ENCODE measurements at regions not wholly inside any gene's neighbourhood (a gene's known extent, or its start where the extent isn't known, plus 50 kb on each side); places are given as distances from the start of the nearest gene placed in this dataset.

DNA sequence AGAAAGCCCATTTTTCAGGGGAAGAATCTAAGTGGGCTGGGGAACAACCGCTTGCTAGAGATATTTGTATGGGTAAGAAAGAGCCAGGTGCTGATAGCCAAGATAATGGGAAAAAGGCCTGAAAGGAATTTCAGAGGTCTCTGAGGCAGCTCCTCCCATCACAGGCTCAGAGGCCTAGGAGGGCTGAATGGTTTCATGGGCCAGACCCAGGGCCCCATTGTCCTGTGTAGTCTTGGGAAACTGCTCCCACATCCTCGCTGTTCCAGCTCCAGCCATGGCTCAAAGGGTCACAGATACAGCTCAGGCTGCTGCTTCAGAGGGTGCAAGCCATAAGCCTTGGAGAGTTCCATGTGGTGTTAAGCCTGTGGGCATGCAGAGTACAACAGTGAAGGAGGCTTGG lies 73.2 kb upstream of the ARHGAP20 start:
- DNase-seq (ENCODE audit: low spot score) = no peak
- intact Hi-C loops (cut with DNase I) = no loop called here

DNA sequence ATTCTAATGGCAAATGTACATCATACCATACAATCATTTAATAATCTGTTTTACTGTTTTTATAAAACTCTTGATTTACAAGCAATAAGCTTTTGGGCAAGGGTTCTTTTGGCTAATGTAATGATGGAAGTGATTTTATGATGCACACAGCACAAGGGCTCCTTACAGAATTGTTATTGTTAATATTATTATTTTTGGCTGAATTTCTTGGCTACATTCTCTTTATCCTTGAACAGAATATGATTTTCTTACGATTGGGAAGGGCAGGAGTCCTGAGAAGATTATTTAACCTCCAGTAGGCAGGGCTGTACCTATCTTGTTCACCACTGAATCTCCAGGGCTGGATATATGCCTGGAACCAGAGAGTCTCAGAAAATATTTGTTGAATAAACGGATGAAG lies 70.4 kb upstream of the ARHGAP20 start:
- no peak for DNase-seq (ENCODE audit: low spot score)
- intact Hi-C loops (cut with DNase I) = no loop called here

DNA sequence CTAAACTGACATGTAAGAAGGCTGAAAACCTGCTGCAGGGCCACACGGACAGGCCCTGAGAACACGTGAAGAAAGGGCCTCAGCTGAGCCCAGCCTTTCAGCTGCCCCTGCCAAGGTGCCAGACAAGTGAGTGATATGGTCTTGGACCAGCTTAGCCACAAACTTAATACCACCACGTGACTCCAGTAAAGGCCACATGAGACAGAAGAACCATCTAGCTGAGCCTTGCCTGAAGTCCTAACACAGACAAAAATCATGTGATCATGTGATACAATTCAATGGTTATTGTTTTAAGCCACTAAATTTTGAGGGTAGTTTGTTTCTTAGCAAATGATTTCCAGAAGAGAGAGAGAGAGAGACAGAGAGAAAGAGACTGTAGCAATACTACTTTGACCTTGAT lies 66.9 kb upstream of the ARHGAP20 start:
- intact Hi-C loops (cut with DNase I) = no loop called here
- no peak for DNase-seq (ENCODE audit: low spot score)

DNA sequence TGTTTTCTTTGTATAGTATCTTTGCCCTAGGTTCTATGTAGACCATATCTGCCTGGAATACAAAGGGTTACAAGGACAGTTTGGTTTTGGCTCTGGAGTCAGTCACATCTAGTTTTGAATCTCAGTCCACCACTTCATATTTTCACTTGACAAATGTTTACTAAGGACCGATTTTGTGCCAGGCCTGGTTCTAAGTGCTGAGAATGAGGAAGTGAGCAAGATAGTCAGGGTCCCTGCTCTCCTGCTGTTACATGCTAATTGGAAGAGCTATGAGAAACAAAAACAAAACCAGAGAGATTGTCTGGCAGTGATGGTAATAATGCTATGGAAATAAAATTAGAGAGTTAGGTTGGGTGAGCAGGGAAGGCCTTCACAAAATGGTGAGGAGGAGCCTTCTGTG lies 66.1 kb upstream of the ARHGAP20 start:
- DNase-seq (ENCODE audit: low spot score) = no peak
- intact Hi-C loops (cut with DNase I) = no loop called here

DNA sequence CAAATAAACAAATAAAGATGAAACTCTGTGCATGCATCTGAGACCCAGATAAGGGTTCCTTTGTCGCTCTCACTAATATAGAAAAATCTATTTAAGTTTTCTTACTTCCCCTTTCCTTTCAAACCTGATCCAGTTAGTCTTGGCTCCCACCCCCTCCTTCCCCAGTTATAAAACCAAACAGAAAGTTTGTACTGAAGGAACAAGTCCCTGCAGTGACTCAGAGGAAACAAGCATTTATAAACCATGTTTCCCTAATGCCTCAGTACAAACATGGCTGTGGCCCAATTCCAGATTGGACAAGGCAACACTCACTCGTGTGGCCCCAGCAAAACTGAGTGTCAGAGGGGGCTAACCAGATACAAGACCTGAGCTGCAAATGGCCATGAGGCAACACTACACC lies 65.5 kb upstream of the ARHGAP20 start:
- intact Hi-C loops (cut with DNase I) = no loop called here
- DNase-seq (ENCODE audit: low spot score) = no peak

DNA sequence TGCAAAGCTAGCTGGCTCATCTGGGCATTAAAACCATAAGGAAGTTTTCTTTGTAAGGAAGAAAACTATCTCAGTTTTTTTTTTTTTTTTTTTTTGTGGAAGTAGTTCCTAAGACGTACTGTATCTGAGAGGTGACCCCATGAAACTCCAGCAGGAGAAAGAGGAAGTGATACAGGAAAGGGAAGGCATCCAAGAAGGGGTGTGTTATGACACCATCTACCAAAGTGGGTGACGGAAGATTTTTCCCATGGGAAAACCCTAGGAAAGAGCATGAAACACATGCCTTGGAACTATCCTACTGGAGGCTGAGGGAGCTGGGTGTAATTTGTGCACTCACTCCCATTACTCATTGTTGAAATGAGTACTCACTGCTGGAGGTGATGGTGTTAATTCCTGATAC lies 63.8 kb upstream of the ARHGAP20 start:
- no peak for DNase-seq (ENCODE audit: low spot score)
- intact Hi-C loops (cut with DNase I) = no loop called here

DNA sequence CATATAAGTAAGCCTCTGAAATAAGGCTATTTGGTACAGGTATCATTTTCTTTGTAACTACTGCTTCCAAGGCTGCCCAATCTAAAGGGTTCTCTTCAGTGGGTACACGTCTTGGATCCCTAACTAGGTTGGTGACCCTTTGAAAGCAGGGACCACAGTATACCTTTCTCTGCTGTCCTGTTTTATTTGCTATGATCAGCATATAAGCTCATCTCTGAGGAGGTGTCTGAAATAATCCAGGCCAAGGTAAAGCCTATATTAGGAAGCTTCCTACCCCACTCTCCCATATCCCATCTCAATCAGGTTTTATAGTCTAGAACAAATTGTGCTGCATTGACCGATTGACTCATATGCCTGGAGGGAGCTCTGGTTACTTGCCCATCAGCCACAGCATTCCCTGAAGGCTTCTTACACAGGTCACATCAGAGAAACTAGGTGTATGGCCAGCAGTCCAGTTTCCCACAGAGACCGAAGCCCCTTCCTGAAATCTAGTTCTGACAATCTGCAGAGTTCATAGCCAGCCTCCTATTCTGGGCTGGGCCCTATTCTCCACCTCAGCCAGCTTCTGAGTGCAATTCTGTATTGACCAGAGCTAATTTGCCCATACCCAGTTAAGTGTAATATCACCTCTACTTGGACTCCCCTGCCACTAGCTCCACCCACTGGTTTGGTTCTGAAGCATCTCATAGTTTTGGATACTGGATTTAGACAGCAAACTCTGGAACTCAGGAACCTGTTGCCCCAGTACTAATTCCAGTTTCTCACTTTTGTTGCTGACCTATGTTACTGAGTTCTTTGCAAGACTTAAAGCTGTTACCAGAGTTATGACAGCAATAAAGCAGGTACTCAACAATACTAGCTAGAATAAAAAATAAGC lies 62.1 kb upstream of the ARHGAP20 start:
- intact Hi-C loops (cut with DNase I) = no loop called here
- DNase-seq (ENCODE audit: low spot score) = no peak

DNA sequence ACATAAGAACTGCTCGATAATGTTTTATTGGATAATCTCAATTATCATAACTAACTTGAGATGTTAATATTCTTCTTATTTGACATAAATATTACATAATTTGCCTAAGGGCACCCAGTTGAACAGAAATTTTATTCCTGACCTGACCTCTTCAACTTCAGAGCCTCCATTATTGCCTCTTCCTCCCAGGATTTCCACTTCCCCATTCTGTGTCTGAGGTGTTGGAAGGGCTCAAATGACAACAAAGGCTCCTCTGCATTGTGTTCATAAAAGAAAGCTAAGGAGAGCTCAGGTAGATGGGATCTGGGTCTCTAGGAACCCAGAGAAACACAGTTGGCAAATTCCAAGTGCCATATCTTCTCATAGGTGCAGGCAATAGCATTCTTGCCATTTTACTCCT lies 61.2 kb upstream of the ARHGAP20 start:
- DNase-seq (ENCODE audit: low spot score) = no peak
- intact Hi-C loops (cut with DNase I) = no loop called here

DNA sequence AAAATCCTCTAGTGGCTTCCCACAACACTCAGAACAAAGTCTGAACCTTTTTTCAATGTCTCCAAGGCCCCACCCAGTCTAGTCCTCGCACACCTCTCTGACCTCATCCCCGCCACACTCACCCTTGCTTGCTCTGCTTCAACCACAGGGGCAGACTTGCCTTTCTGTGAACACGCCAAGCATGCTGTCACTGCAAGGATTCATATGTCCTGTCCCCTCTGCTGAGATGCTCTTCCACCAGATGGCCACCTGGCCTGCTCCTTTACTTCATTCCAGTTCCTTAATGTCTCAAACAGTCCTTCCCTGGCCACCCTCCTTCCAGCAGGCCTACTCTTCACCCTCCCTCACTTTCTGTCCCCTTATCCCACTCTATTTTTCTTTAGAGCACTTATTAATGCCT lies 60.6 kb upstream of the ARHGAP20 start:
- DNase-seq (ENCODE audit: low spot score) = no peak

DNA sequence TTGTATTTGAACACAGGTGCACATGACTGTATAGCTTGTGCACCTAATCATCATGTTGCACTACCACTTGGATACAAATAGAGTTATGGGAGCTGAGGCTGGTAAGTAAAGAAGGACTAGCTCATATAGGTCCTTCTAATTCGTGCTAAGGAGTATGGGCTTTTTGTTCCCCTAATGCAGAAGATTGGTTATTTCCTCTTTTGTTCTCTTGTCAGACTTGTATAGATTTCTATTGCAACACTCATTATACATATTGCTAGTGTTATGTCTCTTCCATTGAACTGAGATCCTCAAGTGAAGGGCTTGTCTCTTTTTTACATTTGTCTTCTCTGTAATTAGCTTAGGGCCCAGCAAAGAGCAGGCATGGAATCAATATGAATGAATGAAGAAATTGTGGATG lies 54.1 kb upstream of the ARHGAP20 start:
- DNase-seq (ENCODE audit: low spot score) = no peak
- intact Hi-C loops (cut with DNase I) = no loop called here

More for the DNA sequence above, 60.6 kb upstream of the ARHGAP20 start:
- intact Hi-C loops (cut with DNase I) = no loop called here

DNA sequence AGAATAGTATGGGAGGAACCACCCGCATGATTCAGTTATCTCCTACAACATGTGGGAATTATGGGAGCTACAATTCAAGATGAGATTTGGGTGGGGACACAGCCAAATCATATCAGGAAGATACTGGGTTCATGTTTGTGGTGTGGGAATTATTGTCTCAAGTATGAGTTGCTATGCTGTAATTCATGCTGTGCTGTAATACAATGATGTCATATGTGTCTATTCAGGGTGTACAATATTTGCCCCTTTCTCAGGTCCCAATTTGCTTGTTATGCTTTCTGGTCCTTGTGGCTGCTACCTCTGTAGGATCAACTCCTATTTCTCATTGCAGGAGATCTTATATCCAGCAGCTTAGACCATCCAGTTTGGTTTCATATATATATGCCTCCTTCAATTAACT lies 52.2 kb upstream of the ARHGAP20 start:
- DNase-seq (ENCODE audit: low spot score) = no peak
- intact Hi-C loops (cut with DNase I) = no loop called here

DNA sequence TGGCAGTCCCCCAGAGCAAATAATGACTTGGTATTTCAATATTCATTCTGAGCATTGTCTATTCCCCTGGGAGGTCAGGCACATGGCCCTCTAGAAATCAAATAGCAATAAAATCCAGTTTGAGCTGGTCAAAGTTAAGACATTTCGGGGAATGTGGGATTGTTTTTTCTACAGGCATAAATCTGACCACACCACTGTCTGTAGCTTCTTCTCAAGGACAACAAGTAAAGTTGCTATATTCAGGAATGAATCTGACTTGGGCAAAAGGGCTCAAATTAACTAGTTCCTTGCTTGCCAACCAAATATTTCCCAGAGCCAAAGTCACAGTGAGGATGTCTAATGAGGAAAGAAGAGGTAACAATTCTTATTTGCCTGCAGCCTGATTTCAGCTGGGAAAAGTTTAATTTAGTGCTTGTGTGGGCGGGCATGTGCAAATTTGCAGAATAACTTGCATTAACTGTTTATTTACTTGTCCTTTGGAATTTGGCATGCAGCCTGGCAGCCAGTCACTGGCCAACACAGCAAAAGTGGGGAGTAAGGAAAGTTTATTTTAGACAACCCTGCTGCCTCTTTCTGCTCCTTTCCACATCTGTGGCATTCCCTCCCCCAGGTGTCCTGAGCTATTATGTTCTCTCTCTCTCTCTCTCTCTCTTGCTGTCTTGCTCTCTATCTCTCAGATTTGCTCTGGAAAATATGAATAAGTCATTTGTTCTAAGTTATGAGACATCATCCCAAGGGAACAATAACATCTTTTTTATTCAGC lies 51.2 kb upstream of the ARHGAP20 start:
- DNase-seq (ENCODE audit: low spot score) = no peak
- intact Hi-C loops (cut with DNase I) = no loop called here

DNA sequence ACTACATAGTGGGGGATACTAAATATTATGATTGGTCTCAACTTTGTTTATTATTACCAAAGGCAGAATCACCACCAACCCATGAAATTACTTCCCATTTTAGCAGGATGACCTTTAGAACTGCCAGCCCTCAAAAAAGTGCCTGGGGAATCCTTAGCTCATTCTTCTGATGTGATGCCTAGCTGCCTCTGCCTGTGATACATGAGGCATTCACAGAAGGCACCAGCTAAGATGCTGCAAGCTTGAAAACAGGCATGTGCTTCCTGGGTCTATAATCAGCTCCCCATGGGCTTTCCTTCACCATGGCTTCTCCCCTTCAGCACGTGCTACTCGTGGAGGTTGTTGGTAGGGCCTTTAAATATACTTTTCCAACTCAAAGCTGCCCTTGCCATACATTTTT lies 50.4 kb upstream of the ARHGAP20 start:
- DNase-seq (ENCODE audit: low spot score) = no peak

More for the DNA sequence above, 50.4 kb upstream of the ARHGAP20 start:
- intact Hi-C loops (cut with DNase I) = no loop called here

Measured in posterior vena cava (tissue), 2 donors.